H9 (cell line): ENCODE measurements at regions not wholly inside any gene's neighbourhood (a gene's known extent, or its start where the extent isn't known, plus 50 kb on each side); places are given as distances from the start of the nearest gene placed in this dataset.

Source experiments
- DNase-seq: peaks from one replicate; pipeline ENCODE4 v3.0.0-alpha.2; 2017
- H2AFZ ChIP-seq: one replicate; pipeline ENCODE4 v1.6.1; 2013; ENCODE audit warnings: mild to moderate bottlenecking, low read length, control low read depth, moderate library complexity
- H2AK5ac ChIP-seq: 2 replicates; pipeline ENCODE4 v1.6.1; 2013; ENCODE audit warnings: low read length, control low read depth, mixed read lengths; ENCODE audit not compliant: insufficient read length
- H2BK120ac ChIP-seq: one replicate; pipeline ENCODE4 v1.6.1; 2013; ENCODE audit warnings: low read depth, mild to moderate bottlenecking, low read length, control low read depth, inconsistent platforms; ENCODE audit not compliant: poor library complexity, severe bottlenecking
- H2BK12ac ChIP-seq: 2 replicates; pipeline ENCODE4 v1.6.1; 2013; ENCODE audit warnings: low read length, control low read depth, mixed read lengths, low read depth; ENCODE audit not compliant: insufficient read length
- H2BK15ac ChIP-seq: 2 replicates; pipeline ENCODE4 v1.6.1; 2013; ENCODE audit warnings: low read depth, low read length, control low read depth
- H2BK20ac ChIP-seq: one replicate; pipeline ENCODE4 v1.6.1; 2013; ENCODE audit warnings: low read depth, mild to moderate bottlenecking, low read length, control low read depth, inconsistent platforms; ENCODE audit not compliant: poor library complexity, severe bottlenecking
- H2BK5ac ChIP-seq: 2 replicates; pipeline ENCODE4 v1.6.1; 2013; ENCODE audit warnings: low read length, control low read depth, mixed read lengths; ENCODE audit not compliant: insufficient read length
- H3K14ac ChIP-seq: 2 replicates; pipeline ENCODE4 v1.6.1; 2013; ENCODE audit warnings: low read length, control low read depth; ENCODE audit not compliant: insufficient read depth
- H3K18ac ChIP-seq: 2 replicates; pipeline ENCODE4 v1.6.1; 2013; ENCODE audit warnings: low read depth, mild to moderate bottlenecking, mixed read lengths, low read length, control low read depth; ENCODE audit not compliant: insufficient read length
- H3K23ac ChIP-seq: 2 replicates; pipeline ENCODE4 v1.6.1; 2013; ENCODE audit warnings: low read length, control low read depth, mixed read lengths, low read depth; ENCODE audit not compliant: insufficient read length
- H3K23me2 ChIP-seq: 2 replicates; pipeline ENCODE4 v1.6.1; 2013; ENCODE audit warnings: low read depth, mild to moderate bottlenecking, mixed read lengths, low read length, control low read depth; ENCODE audit not compliant: insufficient read length, poor library complexity, severe bottlenecking
- H3K27ac ChIP-seq: 2 replicates; pipeline ENCODE4 v1.5.1; 2013; ENCODE audit warnings: low read length, control low read depth, mixed read lengths, low read depth; ENCODE audit not compliant: insufficient read length
- H3K27me3 ChIP-seq: 2 replicates; pipeline ENCODE4 v1.6.1; 2013; ENCODE audit warnings: low read length, control low read depth, inconsistent platforms; ENCODE audit not compliant: insufficient read depth
- H3K4ac ChIP-seq: 2 replicates; pipeline ENCODE4 v1.6.1; 2013; ENCODE audit warnings: low read depth, mild to moderate bottlenecking, control low read depth, inconsistent platforms, low read length, moderate library complexity
- H3K4me1 ChIP-seq: 2 replicates; pipeline ENCODE4 v1.6.1; 2013; ENCODE audit warnings: low read length, control low read depth, inconsistent platforms; ENCODE audit not compliant: insufficient read depth
- H3K4me2 ChIP-seq: 2 replicates; pipeline ENCODE4 v1.6.1; 2013; ENCODE audit warnings: low read length, control low read depth, mixed read lengths; ENCODE audit not compliant: insufficient read length, insufficient read depth
- H3K56ac ChIP-seq: 2 replicates; pipeline ENCODE4 v1.6.1; 2013; ENCODE audit warnings: low read depth, mild to moderate bottlenecking, mixed read lengths, low read length, control low read depth; ENCODE audit not compliant: insufficient read length
- H3K79me1 ChIP-seq: 2 replicates; pipeline ENCODE4 v1.6.1; 2013; ENCODE audit warnings: low read depth, mild to moderate bottlenecking, moderate library complexity, low read length, control low read depth, inconsistent platforms; ENCODE audit not compliant: insufficient read depth, poor library complexity, severe bottlenecking
- H3K79me2 ChIP-seq: 2 replicates; pipeline ENCODE4 v1.6.1; 2013; ENCODE audit warnings: low read length, control low read depth, inconsistent platforms; ENCODE audit not compliant: insufficient read depth
- H3K9ac ChIP-seq: 2 replicates; pipeline ENCODE4 v1.6.1; 2013; ENCODE audit warnings: low read length, control low read depth, mixed read lengths; ENCODE audit not compliant: insufficient read length; ENCODE audit errors: extremely low read depth
- H3K9me3 ChIP-seq: one replicate; pipeline ENCODE4 v1.6.1; 2013; ENCODE audit warnings: low read depth, low read length, inconsistent platforms; ENCODE audit not compliant: control insufficient read depth
- H3T11ph ChIP-seq: one replicate; pipeline ENCODE4 v1.6.1; 2013; ENCODE audit warnings: mild to moderate bottlenecking, low read length, control low read depth, inconsistent platforms
- H4K20me1 ChIP-seq: one replicate; pipeline ENCODE4 v1.6.1; 2013; ENCODE audit not compliant: control insufficient read depth, insufficient read length, insufficient read depth
- H4K5ac ChIP-seq: 2 replicates; pipeline ENCODE4 v1.6.1; 2013; ENCODE audit warnings: low read depth, mild to moderate bottlenecking, mixed read lengths, low read length, control low read depth; ENCODE audit not compliant: insufficient read length
- H4K8ac ChIP-seq: replicated peaks from 2 replicates; pipeline ENCODE4 v1.6.1; 2013; ENCODE audit warnings: low read length, control low read depth, mixed read lengths, low read depth; ENCODE audit not compliant: insufficient read length
- H4K91ac ChIP-seq: 2 replicates; pipeline ENCODE4 v1.6.1; 2013; ENCODE audit warnings: low read depth, mild to moderate bottlenecking, moderate library complexity, mixed read lengths, low read length, control low read depth; ENCODE audit not compliant: insufficient read length
- H3K27ac Mint-ChIP-seq, 3 experiments: 2 replicates in 2 of 3; 3 replicates in 1 of 3; pipeline ENCODE4 v1.8.0; 2020 to 2021; ENCODE audit warnings: mixed read lengths in 3 of 3, mild to moderate bottlenecking in 1 of 3, moderate library complexity in 1 of 3
- H3K27me3 Mint-ChIP-seq: 2 replicates; pipeline ENCODE4 v1.8.0; 2021; ENCODE audit warnings: low read depth, mild to moderate bottlenecking, moderate library complexity, mixed read lengths
- H3K36me3 Mint-ChIP-seq, 3 experiments: 2 replicates in 2 of 3; 3 replicates in 1 of 3; pipeline ENCODE4 v1.8.0; 2020 to 2021; ENCODE audit warnings: low read depth in 3 of 3, mixed read lengths in 3 of 3; ENCODE audit not compliant: insufficient read depth in 1 of 3
- H3K4me1 Mint-ChIP-seq, 2 experiments: 2 replicates each; pipeline ENCODE4 v1.8.0; 2020; ENCODE audit warnings: mixed read lengths in 2 of 2
- H3K4me3 Mint-ChIP-seq, 2 experiments: 2 replicates in 1 of 2; 3 replicates in 1 of 2; pipeline ENCODE4 v1.8.0; 2020 to 2021; ENCODE audit warnings: mild to moderate bottlenecking in 2 of 2, mixed read lengths in 2 of 2, moderate library complexity in 1 of 2
- H3K9me3 Mint-ChIP-seq, 2 experiments: 2 replicates in 1 of 2; 3 replicates in 1 of 2; pipeline ENCODE4 v1.8.0; 2020; ENCODE audit warnings: mild to moderate bottlenecking in 2 of 2, mixed read lengths in 2 of 2, moderate library complexity in 1 of 2
- WGBS: extraction: QIAGEN DNeasy Blood & Tissue Kit; methylation state at CpG from one replicate; pipeline ENCODE4 v1.1.7; 2013; ENCODE audit warnings: missing lambda C conversion rate, low lambda C conversion rate, mixed read lengths; ENCODE audit not compliant: insufficient read length; ENCODE audit errors: extremely low coverage; 5-methylcytosine and 5-hydroxymethylcytosine counted together
- TF ChIP-seq, protein P1 (sequence below): fragments of 200-600 bp; sonication (generic); conservative IDR thresholded peaks from 3 replicates; pipeline ENCODE4 v1.8.0; 2021; ENCODE audit warnings: antibody characterized with exemption, mild to moderate bottlenecking

DNA sequence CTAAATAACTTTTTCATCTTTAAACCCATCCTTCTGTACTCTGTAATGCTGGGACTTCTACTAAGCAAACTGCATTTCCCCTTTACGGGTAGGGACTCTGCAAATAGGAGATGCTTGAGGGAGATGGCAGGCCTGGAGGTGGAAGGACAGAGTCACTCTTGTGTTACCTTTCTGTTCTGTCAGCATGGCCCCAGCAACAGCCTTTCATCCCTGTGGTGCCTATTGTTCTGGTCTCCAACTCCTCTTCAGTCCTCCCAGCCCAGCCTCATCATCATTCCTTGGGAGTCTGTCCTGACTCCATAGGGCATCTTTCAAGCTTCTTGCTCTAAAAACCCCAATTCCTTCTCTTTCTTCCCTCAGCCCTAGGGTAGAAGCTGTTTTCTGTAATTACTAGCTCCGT lies 230.0 kb downstream of the SNX13 start:
- no peak for DNase-seq
- H4K5ac ChIP-seq = no peak overlapping the region
- no peak overlapping the region for H3K9ac ChIP-seq
- no peaks in the 10 kb centered on the region for H3K4me1 ChIP-seq
- H4K20me1 ChIP-seq = no peaks in the 10 kb centered on the region
- H4K8ac ChIP-seq = no peak overlapping the region
- no CpG with 5 or more reads among the region's 2 CpGs for WGBS
- no peak overlapping the region for H3K14ac ChIP-seq
- no peak overlapping the region for H3K4me3 Mint-ChIP-seq
- H3K4ac ChIP-seq = no peak overlapping the region
- H3K27me3 ChIP-seq = no peaks in the 10 kb centered on the region
- no peak overlapping the region for H3K4me2 ChIP-seq
- no peaks in the 10 kb centered on the region for H3K23me2 ChIP-seq
- H2BK15ac ChIP-seq = no peak overlapping the region
- H3K18ac ChIP-seq = no peak overlapping the region
- H2AFZ ChIP-seq = no peak overlapping the region
- no peak overlapping the region for H2BK12ac ChIP-seq
- no peak overlapping the region for H2BK120ac ChIP-seq
- H3K4me1 Mint-ChIP-seq = peaks cover 8 to 14% of the 10 kb centered on the region in 2 experiments
- TF ChIP-seq, protein P1, sequence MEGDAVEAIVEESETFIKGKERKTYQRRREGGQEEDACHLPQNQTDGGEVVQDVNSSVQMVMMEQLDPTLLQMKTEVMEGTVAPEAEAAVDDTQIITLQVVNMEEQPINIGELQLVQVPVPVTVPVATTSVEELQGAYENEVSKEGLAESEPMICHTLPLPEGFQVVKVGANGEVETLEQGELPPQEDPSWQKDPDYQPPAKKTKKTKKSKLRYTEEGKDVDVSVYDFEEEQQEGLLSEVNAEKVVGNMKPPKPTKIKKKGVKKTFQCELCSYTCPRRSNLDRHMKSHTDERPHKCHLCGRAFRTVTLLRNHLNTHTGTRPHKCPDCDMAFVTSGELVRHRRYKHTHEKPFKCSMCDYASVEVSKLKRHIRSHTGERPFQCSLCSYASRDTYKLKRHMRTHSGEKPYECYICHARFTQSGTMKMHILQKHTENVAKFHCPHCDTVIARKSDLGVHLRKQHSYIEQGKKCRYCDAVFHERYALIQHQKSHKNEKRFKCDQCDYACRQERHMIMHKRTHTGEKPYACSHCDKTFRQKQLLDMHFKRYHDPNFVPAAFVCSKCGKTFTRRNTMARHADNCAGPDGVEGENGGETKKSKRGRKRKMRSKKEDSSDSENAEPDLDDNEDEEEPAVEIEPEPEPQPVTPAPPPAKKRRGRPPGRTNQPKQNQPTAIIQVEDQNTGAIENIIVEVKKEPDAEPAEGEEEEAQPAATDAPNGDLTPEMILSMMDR = no peak
- no peak overlapping the region for H2BK5ac ChIP-seq
- no peak overlapping the region for H4K91ac ChIP-seq
- H3K23ac ChIP-seq = no peak overlapping the region
- no peaks in the 10 kb centered on the region for H3K79me1 ChIP-seq
- H3T11ph ChIP-seq = no peak overlapping the region
- H3K9me3 Mint-ChIP-seq = no peaks in the 10 kb centered on the region
- no peak overlapping the region for H2BK20ac ChIP-seq
- H3K79me2 ChIP-seq = no peaks in the 10 kb centered on the region
- no peaks in the 10 kb centered on the region for H3K9me3 ChIP-seq
- H3K56ac ChIP-seq = no peak overlapping the region
- H2AK5ac ChIP-seq = no peak overlapping the region
- H3K27ac ChIP-seq = no peak overlapping the region
- no peaks in the 10 kb centered on the region for H3K36me3 Mint-ChIP-seq
- no peaks in the 10 kb centered on the region for H3K27me3 Mint-ChIP-seq
- peak overlapping the region in 2 of 3 experiments; percentile 13 to 65; a peak in 2 of 7 replicates for H3K27ac Mint-ChIP-seq
